ENCODE measurements at regions not wholly inside any gene's neighbourhood (a gene's known extent, or its start where the extent isn't known, plus 50 kb on each side); places are given as distances from the start of the nearest gene placed in this dataset.

- TF ChIP-seq HDAC2 (IDR thresholded peaks at IDR 0.05): no peak
- TF ChIP-seq JUNB (IDR thresholded peaks at IDR 0.05): no peak
- no peak for TF ChIP-seq RFX5 (IDR thresholded peaks at IDR 0.05)
- no peak for TF ChIP-seq CTCF (IDR thresholded peaks at IDR 0.05)
These were observed 647.0 kb upstream of the AADAT start for GRCh38 chr4:170736710-170737109.

Data from A549 (cell line).